GM21619 (cell line): ENCODE measurements at regions not wholly inside any gene's neighbourhood (a gene's known extent, or its start where the extent isn't known, plus 50 kb on each side); places are given as distances from the start of the nearest gene placed in this dataset.
"Not testable (repeated sequence)": the region's sequence is repeated elsewhere in the genome, so short reads cannot be mapped to it uniquely, and the experiment has no call there.

Source experiments
- ATAC-seq: cut with Tn5 transposase; IDR thresholded peaks from one replicate; pipeline ENCODE4 v1.9.1; 2021; ENCODE audit not compliant: unreplicated experiment

- ATAC-seq: no peak
These were observed 124.4 kb upstream of the TOPAZ1 start for GRCh38 chr3:44117239-44117638.

DNA sequence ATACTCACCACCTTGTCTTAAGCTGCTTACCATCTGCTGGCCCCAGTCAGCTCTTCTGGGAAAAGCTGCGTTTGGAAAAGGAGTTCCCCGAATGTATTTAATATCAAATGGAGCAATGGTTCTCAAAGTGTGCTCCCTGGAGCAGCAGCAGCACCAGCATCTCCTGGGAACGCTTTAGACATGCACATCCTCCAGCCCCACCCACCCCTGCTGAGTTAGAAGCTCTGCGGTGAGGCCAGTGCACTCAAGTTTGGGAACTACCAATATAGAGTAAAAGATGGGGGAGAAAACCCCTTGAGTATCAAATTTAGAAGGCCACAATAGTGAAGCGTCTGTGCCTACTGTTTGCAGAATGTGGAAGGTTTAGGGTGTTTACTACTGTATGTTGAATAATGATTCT lies 124.0 kb upstream of the TOPAZ1 start:
- no peak for ATAC-seq

GRCh38 chr3:44120721-44121582 lies 120.7 kb upstream of the TOPAZ1 start:
- ATAC-seq: no peak

GRCh38 chr3:44125246-44125645 lies 116.4 kb upstream of the TOPAZ1 start:
- ATAC-seq: no peak

DNA sequence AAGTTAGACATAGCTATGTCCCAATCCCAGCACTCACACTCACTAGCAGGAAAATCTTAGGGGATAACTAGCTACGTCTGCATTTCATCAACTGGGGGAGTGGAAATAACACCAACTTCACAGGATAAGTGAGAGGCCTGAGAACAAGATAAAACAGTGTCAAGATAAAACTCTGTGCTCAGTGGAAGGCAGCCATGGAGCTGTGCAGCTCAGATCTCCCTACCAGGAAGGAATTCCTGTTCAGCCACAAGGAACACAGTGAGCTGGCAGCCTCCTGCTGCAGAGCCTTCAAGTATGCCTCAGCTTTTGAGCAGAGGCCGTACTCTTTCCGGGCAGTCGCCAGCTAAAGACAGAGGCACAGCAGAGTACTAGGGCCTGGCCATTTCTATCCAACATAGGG lies 115.8 kb upstream of the TOPAZ1 start:
- ATAC-seq: no peak

DNA sequence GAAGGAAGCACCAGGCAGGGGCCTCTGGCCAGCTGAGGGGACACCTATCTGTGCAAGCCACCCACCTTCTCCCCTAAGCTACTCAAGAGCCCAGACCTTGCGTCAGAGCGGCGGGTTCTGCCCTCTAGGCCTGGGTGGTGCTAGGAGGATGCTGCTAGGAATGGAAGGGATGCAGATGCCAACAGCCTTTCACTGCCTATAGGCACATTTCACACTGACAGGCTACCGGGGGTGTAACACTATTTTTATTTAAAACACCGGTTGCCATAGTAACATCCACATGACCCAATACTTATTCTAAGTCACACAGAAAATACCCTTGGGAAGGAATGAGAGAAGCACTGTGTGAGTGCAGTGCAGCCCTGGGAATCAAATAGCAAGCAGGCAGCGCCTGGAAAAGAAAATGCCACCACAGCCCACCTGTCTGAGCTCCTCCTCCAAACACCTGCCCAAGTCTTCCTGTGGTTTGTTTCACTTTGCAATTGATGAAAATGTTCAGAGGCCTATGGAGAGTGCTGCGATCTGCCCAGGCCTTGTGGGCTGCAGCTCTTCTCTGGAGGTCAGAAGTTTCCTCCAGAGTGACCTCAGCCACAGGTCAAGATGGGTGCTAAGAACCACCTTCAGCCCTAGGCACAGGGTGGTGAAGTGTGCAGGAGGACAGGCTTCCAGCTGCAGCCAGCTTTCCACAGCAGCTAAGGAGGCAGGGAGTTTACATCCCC lies 113.5 kb upstream of the TOPAZ1 start:
- ATAC-seq: no peak

DNA sequence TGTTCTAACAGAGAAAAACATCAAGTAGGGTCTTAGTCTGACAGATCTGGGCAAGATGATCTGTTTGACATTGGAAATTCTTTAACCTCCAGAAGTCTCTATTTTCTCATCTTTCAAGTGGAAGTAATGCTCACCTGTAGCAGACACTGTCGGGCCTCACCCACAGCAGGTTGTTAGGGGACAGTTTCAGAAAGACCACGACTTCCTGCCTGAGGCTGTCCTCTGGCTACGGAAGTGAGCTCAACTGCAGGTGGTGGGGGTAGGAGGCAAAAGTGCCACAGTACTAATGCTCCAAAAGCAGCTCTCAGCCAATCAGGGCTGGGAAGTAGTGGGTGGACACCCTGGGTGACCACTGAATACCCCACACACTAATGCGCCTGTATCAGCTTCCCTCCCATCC lies 111.4 kb upstream of the TOPAZ1 start:
- ATAC-seq: no peak

GRCh38 chr3:44132061-44132460 lies 109.6 kb upstream of the TOPAZ1 start:
- ATAC-seq: no peak

DNA sequence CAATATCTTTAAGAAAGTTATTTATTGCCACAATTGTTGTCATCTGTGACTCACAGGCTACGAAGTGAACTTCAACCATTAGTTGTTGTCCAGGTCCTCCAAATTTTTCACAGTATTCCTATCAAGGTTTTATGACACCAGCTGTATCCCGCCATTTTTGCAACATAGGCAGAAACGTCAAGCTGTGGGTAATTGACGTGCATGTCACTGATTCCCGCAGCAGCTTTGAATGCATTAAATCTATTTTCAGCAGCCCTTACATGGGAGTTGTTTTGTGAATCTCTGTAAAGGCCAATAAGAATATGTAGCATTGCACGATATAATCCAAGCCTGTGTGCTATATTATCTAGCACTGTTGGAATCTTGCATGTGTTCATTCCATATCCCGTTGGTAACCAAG lies 109.1 kb upstream of the TOPAZ1 start:
- ATAC-seq: no peak

DNA sequence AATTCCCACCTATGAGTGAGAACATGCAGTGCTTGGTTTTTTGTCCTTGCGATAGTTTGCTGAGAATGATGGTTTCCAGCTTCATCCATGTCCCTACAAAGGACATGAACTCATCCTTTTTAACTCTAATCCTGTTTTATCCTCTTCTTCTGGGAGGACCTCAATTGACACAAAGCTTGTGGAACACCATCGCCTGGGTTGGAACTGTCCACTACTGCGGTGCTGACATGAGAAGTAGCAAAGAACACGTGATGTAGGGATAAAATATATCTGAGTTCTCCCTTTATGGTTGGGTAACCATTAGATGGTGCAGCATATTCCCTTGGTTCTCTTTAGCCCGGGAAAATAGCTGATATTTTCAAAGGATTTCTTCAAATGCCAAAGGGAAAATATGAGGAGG lies 105.3 kb upstream of the TOPAZ1 start:
- ATAC-seq: no peak

DNA sequence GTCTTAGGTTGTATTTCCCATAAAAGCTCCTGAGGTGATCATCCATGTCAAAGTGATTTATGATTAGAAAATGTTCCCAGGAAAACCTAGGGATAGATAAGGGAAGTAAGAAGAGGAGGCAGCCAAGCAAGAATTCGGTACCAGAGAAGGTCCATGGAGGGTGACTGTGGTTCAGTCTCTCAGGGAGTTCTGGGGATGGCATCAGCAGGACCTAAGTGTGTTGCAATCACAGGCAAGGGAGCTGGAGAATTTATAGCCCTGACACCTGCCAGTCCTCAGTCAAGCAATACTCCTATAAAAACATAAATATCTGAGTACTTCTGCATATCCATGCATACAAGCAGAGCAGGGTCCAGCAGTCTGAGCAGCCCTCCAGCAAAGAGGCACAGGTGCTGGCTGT lies 95.6 kb upstream of the TOPAZ1 start:
- no peak for ATAC-seq

- ATAC-seq: no peak
These were observed 81.9 kb upstream of the TOPAZ1 start for GRCh38 chr3:44159696-44160300.

DNA sequence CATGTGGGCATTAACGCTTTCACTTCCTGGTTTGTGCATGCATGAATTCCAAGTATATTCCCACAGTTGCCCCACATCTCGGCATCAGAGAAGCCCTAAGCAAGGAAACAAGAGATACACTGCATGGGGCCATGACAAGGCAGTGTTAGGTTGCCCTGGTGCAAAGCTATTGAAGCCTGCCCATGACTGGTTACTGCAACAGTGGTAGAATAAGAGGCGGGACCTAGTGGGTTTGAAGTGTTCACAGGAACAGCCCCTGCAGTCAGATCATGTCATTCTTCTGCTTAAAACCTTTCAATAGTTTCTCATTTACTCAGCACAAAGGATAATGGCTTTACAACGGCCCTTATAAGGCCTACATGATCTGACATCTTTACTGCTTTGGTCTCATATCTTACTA lies 80.9 kb upstream of the TOPAZ1 start:
- ATAC-seq: no peak

DNA sequence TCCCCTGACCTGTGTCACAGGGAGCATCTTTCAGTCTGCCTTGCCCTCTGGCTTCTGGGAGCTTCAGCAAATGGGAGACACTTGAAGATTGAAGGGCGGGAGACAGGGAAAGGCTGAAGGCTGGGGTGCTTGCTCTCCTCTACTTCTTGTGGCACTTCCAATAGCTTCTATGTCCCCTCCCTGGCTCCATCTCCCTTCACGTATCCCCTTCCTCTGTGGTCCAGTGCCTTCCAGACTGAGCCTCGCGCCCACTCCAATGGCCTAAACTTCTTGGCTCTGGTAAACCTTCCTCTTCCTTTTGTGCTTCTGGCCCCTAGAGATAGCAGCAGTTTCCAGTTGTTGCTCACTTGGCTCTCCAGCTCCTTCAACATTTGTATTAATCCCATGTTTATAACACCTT lies 69.8 kb upstream of the TOPAZ1 start:
- ATAC-seq: no peak

DNA sequence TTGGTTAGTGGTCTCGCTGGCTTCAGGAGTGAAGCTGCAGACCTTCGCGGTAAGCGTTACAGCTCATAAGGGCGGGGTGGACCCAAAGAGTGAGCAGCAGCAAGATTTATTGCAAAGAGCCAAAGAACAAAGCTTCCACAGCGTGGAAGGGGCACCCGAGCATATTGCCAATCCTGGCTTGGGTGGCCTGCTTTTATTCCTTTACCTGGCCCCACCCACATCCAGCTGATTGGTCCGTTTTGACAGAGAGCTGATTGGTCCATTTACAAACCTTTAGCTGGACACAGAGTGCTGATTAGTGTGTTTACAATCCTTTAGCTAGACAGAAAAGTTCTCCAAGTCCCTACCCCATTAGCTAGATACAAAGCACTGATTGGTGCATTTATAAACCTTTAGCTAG lies 69.0 kb upstream of the TOPAZ1 start:
- ATAC-seq: not testable (repeated sequence)

GRCh38 chr3:44173263-44173662 lies 68.4 kb upstream of the TOPAZ1 start:
- ATAC-seq: no peak

DNA sequence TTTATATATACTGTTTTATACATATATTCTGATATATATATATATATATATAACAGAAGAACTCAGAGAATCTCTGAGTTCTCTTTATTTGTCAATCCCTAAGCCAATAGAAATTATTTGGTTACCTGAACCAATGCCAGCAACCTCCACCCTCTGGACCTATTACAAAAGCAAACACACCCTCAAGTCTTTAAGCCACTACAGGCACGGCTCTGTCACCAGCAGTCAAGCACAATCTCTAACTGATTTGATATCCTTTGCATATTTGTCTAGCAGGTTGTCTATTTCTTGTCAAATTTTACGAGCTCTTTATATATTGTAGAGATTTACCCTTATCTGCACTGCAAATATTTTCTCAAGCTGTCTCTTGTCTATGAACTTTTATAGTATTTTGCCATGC lies 66.6 kb upstream of the TOPAZ1 start:
- no peak for ATAC-seq

DNA sequence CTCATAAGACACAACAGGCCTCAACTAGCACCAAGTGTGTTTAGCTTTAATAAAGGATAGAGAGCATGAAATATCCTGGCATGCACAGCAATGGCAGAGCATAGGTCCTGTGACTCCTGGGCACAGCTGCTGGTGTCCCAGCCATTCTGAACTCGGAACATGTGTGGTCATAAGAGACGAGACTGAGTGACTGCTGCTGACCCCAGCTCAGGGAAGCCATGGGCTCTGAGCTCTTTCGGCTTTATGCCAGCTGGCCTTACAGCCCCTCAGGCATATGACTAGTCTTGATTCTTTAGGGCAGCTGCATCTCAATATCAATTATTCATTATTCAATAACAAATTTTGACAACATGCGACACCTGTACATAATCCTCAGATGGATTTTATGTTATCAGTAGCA lies 62.4 kb upstream of the TOPAZ1 start:
- no peak for ATAC-seq

GRCh38 chr3:44184319-44184953 lies 57.2 kb upstream of the TOPAZ1 start:
- no peak for ATAC-seq

- no peak for ATAC-seq
These were observed 56.2 kb upstream of the TOPAZ1 start for GRCh38 chr3:44185396-44185915.

- no peak for ATAC-seq
These were observed 55.5 kb upstream of the TOPAZ1 start for GRCh38 chr3:44186111-44186672.
